HepG2 (cell line): ENCODE measurements at regions not wholly inside any gene's neighbourhood (a gene's known extent, or its start where the extent isn't known, plus 50 kb on each side); places are given as distances from the start of the nearest gene placed in this dataset.

Experiments
- LCORL ChIP-seq, 2 experiments: fragments of 450-650 bp in 1 of 2; sonication (generic) in 1 of 2; formaldehyde crosslinking in 1 of 2; IDR thresholded peaks; 2 replicates each; pipeline versions ENCODE4 v1.5.0 to v1.6.1; 2017 to 2020; ENCODE audit warnings: antibody characterized with exemption in 1 of 2, missing genetic modification reagents in 1 of 2
- NR2F2 ChIP-seq: IDR thresholded peaks from 2 replicates; pipeline ENCODE4 v1.6.1; 2012; ENCODE audit warnings: low read depth, inconsistent platforms, borderline replicate concordance
- PAWR ChIP-seq: sonication (generic); formaldehyde crosslinking; IDR thresholded peaks from 2 replicates; pipeline ENCODE4 v1.4.0; 2020; ENCODE audit warnings: missing genetic modification reagents, mild to moderate bottlenecking, borderline replicate concordance
- REST ChIP-seq, 2 experiments: IDR thresholded peaks; 2 replicates each; pipeline ENCODE4 v1.6.1; 2011 to 2012; ENCODE audit warnings: low read length in 2 of 2, borderline replicate concordance in 1 of 2, low read depth in 1 of 2, mild to moderate bottlenecking in 1 of 2, moderate library complexity in 1 of 2
- SMAD1 ChIP-seq: sonication (generic); formaldehyde crosslinking; IDR thresholded peaks from 2 replicates; pipeline ENCODE4 v1.4.0; 2020; ENCODE audit warnings: missing genetic modification reagents, low read depth, mild to moderate bottlenecking, borderline replicate concordance
- SMARCE1 ChIP-seq: fragments of 450-650 bp; IDR thresholded peaks from 2 replicates; pipeline ENCODE4 v1.6.1; 2017; ENCODE audit warnings: borderline replicate concordance
- ZBTB25 ChIP-seq: IDR thresholded peaks from 2 replicates; pipeline ENCODE4 v1.6.1; 2018; ENCODE audit warnings: missing genetic modification reagents
- ZNF264 ChIP-seq: sonication (generic); formaldehyde crosslinking; IDR thresholded peaks from 2 replicates; pipeline ENCODE4 v1.4.0; 2020; ENCODE audit warnings: missing genetic modification reagents
- ZSCAN31 ChIP-seq: sonication (generic); formaldehyde crosslinking; IDR thresholded peaks from 2 replicates; pipeline ENCODE4 v1.5.0; 2020; ENCODE audit warnings: low read depth, mild to moderate bottlenecking, missing genetic modification reagents
- TF ChIP-seq, protein P1 (sequence below): IDR thresholded peaks from 2 replicates; pipeline ENCODE4 v1.6.1; 2012; ENCODE audit warnings: inconsistent platforms
- TF ChIP-seq, protein P2 (sequence below): sonication (generic); formaldehyde crosslinking; IDR thresholded peaks from 2 replicates; pipeline ENCODE4 v1.9.0; 2021; ENCODE audit warnings: mild to moderate bottlenecking, missing genetic modification reagents
- TF ChIP-seq, protein P3 (sequence below): sonication (generic); formaldehyde crosslinking; IDR thresholded peaks from 2 replicates; pipeline ENCODE4 v1.4.0; 2020; ENCODE audit warnings: missing genetic modification reagents
- TF ChIP-seq, protein P4 (sequence below): sonication (generic); formaldehyde crosslinking; conservative IDR thresholded peaks from 2 replicates; pipeline ENCODE4 v1.4.0; 2020; ENCODE audit warnings: missing genetic modification reagents

- TF ChIP-seq SMARCE1 (no peak), ZNF264 (no peak), ZBTB25 (CRISPR knock-in tag) (no peak), ZSCAN31 (CRISPR knock-in tag) (no peak), REST (IDR thresholded peaks at IDR 0.05; ENCODE audit: borderline replicate concordance in 1 of 2, low read depth in 1 of 2, low read length in 2 of 2) (no peak), PAWR (CRISPR knock-in tag) (no peak), LCORL (IDR thresholded peaks at IDR 0.05) (no peak), LCORL (CRISPR knock-in tag; IDR thresholded peaks at IDR 0.05) (no peak), NR2F2 (no peak), SMAD1 (no peak)
- TF ChIP-seq, protein P1, sequence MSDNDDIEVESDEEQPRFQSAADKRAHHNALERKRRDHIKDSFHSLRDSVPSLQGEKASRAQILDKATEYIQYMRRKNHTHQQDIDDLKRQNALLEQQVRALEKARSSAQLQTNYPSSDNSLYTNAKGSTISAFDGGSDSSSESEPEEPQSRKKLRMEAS = 0 out of 2 replicates have a peak, but pooled peaks have one; percentile 14
- TF ChIP-seq, protein P2, sequence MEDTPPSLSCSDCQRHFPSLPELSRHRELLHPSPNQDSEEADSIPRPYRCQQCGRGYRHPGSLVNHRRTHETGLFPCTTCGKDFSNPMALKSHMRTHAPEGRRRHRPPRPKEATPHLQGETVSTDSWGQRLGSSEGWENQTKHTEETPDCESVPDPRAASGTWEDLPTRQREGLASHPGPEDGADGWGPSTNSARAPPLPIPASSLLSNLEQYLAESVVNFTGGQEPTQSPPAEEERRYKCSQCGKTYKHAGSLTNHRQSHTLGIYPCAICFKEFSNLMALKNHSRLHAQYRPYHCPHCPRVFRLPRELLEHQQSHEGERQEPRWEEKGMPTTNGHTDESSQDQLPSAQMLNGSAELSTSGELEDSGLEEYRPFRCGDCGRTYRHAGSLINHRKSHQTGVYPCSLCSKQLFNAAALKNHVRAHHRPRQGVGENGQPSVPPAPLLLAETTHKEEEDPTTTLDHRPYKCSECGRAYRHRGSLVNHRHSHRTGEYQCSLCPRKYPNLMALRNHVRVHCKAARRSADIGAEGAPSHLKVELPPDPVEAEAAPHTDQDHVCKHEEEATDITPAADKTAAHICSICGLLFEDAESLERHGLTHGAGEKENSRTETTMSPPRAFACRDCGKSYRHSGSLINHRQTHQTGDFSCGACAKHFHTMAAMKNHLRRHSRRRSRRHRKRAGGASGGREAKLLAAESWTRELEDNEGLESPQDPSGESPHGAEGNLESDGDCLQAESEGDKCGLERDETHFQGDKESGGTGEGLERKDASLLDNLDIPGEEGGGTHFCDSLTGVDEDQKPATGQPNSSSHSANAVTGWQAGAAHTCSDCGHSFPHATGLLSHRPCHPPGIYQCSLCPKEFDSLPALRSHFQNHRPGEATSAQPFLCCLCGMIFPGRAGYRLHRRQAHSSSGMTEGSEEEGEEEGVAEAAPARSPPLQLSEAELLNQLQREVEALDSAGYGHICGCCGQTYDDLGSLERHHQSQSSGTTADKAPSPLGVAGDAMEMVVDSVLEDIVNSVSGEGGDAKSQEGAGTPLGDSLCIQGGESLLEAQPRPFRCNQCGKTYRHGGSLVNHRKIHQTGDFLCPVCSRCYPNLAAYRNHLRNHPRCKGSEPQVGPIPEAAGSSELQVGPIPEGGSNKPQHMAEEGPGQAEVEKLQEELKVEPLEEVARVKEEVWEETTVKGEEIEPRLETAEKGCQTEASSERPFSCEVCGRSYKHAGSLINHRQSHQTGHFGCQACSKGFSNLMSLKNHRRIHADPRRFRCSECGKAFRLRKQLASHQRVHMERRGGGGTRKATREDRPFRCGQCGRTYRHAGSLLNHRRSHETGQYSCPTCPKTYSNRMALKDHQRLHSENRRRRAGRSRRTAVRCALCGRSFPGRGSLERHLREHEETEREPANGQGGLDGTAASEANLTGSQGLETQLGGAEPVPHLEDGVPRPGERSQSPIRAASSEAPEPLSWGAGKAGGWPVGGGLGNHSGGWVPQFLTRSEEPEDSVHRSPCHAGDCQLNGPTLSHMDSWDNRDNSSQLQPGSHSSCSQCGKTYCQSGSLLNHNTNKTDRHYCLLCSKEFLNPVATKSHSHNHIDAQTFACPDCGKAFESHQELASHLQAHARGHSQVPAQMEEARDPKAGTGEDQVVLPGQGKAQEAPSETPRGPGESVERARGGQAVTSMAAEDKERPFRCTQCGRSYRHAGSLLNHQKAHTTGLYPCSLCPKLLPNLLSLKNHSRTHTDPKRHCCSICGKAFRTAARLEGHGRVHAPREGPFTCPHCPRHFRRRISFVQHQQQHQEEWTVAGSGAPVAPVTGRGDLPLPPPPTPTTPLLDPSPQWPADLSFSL (CRISPR knock-in tag) = no peak
- TF ChIP-seq, protein P3, sequence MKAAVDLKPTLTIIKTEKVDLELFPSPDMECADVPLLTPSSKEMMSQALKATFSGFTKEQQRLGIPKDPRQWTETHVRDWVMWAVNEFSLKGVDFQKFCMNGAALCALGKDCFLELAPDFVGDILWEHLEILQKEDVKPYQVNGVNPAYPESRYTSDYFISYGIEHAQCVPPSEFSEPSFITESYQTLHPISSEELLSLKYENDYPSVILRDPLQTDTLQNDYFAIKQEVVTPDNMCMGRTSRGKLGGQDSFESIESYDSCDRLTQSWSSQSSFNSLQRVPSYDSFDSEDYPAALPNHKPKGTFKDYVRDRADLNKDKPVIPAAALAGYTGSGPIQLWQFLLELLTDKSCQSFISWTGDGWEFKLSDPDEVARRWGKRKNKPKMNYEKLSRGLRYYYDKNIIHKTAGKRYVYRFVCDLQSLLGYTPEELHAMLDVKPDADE (CRISPR knock-in tag) = no peak
- TF ChIP-seq, protein P4, sequence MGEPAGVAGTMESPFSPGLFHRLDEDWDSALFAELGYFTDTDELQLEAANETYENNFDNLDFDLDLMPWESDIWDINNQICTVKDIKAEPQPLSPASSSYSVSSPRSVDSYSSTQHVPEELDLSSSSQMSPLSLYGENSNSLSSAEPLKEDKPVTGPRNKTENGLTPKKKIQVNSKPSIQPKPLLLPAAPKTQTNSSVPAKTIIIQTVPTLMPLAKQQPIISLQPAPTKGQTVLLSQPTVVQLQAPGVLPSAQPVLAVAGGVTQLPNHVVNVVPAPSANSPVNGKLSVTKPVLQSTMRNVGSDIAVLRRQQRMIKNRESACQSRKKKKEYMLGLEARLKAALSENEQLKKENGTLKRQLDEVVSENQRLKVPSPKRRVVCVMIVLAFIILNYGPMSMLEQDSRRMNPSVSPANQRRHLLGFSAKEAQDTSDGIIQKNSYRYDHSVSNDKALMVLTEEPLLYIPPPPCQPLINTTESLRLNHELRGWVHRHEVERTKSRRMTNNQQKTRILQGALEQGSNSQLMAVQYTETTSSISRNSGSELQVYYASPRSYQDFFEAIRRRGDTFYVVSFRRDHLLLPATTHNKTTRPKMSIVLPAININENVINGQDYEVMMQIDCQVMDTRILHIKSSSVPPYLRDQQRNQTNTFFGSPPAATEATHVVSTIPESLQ (CRISPR knock-in tag) = no peak
Observed at GRCh38 chr1:213679153-213679552, 308.6 kb upstream of the PROX1 start (continued).
